HPDE6-E6E7 (cell line): ENCODE measurements at regions not wholly inside any gene's neighbourhood (a gene's known extent, or its start where the extent isn't known, plus 50 kb on each side); places are given as distances from the start of the nearest gene placed in this dataset.
A peak's percentile ranks its signal among the peaks of the same experiment; 100 is the strongest.
"Not testable (repeated sequence)": the region's sequence is repeated elsewhere in the genome, so short reads cannot be mapped to it uniquely, and the experiment has no call there.

Experiments used
- DNase-seq: peaks from one replicate; pipeline ENCODE4 v3.0.0; 2011; ENCODE audit warnings: missing footprints; ENCODE audit errors: extremely low spot score

- no peak for DNase-seq
These were observed 66.7 kb upstream of the MYO3A start for GRCh38 chr10:25867321-25867720.

DNA sequence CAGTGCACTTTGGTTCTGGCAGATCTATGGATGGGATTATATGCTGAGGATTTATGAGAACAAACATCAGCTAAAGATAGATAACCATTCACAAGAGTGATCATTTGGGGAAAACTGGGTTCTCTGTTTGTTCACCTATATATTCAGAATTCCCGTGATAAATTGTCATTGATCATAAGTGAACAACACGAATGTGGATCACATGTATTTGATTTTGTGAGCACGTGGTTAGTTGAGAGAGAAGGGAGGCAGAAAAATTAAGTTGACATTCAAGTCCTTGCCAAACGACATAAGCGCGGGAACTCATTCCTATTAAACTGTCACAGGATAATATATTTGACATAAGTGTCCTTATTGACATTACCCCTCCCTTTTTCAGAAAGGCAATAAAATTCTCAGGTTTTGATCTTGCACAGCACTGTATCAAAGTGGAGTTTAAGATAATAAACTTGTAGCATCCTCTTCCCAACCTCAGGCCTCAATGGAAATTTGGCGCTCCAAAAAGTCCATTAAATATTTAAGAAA lies 64.9 kb upstream of the MYO3A start:
- DNase-seq = no peak

GRCh38 chr10:25869609-25870008 lies 64.4 kb upstream of the MYO3A start:
- no peak for DNase-seq

DNA sequence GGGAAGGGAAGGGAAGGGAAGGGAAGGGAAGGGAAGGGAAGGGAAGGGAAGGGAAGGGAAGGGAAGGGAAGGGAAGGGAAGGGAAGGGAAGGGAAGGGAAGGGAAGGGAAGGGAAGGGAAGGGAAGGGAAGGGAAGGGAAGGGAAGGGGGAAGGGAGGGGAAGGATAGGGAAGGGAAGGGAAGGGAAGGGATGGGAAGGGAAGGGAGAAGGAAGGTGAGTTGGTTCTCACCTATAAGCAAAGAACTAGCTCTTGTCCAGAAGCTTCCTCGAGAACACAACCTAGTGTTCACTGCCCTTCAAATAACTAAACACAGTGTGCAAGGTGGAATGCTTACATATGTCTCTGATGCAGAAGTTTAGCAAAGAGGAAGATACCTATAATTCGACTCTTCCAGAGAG lies 59.6 kb upstream of the MYO3A start:
- not testable (repeated sequence) for DNase-seq

DNA sequence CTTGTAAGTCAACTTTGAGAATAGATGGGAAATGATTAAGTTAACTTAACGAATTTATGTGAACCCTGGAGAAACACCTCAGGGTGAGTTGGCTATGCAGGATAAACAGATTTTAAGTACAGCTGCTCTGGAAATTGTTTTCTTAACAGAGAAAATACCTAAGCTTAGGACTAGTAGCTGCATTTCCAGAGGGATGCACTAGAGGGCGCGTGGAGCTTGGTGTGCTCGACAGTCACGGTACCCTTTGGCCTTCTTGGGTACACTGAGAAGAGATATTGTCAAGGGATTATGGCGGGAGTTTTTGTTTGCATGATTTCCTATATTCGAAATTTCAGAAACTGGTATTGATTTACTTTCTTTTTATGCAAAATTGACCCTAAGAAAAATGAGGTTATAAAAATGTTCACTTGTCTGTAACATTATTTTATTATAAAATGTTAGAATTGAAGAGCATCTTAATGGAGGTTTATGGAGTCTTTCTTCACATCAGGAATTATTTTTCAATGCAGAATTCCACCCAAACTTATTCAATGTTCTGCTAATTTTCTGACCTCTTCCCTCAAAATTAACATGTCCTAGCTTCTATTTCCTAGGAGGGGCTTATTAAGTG lies 58.4 kb upstream of the MYO3A start:
- peak; percentile 1 for DNase-seq

DNA sequence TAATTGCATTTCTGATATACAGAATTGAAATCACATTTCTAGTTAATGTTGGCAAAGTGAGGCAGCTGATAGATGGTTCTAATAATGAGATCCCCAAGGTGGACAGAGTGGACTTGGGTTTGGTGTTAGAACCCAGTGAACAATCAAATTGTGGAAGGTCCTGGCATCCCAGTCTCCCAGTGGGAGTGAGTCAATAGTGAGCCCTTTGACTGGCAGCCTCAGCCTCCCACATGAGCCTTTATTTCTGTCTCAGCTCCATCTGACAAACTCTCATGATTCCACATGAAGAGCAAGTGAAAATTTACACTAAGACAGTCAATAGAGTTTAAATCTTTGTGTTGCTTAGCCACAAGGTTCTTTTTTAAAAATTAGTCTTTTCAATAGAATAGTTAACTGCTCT lies 56.7 kb upstream of the MYO3A start:
- no peak for DNase-seq
